Urinary bladder (tissue), 3 donors: ENCODE measurements at regions not wholly inside any gene's neighbourhood (a gene's known extent, or its start where the extent isn't known, plus 50 kb on each side); places are given as distances from the start of the nearest gene placed in this dataset.

ENCODE experiments used
- DNase-seq: peaks from one replicate; pipeline ENCODE4 v3.0.0-alpha.2; 2015; ENCODE audit errors: extremely low spot score
- H3K27ac ChIP-seq: one replicate; pipeline ENCODE4 v1.5.1; 2013; ENCODE audit warnings: low read depth, mild to moderate bottlenecking, moderate library complexity
- H3K36me3 ChIP-seq: one replicate; pipeline ENCODE4 v1.6.1; 2013; ENCODE audit warnings: mild to moderate bottlenecking, moderate library complexity; ENCODE audit not compliant: insufficient read depth
- H3K4me1 ChIP-seq: one replicate; pipeline ENCODE4 v1.6.1; 2013; ENCODE audit warnings: mild to moderate bottlenecking, moderate library complexity; ENCODE audit not compliant: insufficient read depth
- H3K4me3 ChIP-seq: one replicate; pipeline ENCODE4 v1.5.1; 2013; ENCODE audit warnings: low read depth, low read length
- WGBS: extraction: QIAGEN DNeasy Blood & Tissue Kit; methylation state at CpG from one replicate; pipeline ENCODE4 v1.1.7; 2013; 5-methylcytosine and 5-hydroxymethylcytosine counted together
- donor health status: healthy with polysubstance abuse.
- donor health status: healthy.

DNA sequence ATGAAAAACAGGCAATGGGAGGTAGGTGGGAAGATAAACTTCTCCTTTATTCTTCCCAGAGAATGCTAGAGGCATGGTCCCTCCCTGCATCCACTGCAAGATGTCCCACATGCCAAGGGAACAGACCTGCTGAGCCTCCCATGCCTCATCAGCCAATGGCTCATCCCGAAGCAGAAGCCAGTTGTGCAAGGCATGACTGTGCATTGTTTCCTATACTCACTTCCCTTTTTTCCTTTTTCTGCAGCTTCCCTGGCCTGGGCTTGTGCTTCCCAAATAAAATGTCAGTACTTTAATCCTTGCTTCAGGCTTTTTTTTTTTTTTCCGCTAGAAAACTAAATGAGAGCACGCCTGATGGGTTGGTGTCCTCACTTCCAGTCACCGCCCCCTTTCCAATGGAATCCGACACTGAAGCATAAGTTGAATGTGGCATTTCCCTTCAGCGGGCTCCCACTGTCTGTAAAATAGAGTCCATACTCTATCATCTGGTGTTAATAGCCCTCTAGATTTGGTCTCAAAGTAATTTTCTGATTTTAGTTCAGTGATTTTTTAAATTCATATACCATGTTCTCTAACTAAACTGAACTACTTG, 239.0 kb upstream of the JADE1 start:
- H3K27ac ChIP-seq, result no peak overlapping the region
- no peak for DNase-seq
- no peaks in the 10 kb centered on the region for H3K4me1 ChIP-seq

DNA sequence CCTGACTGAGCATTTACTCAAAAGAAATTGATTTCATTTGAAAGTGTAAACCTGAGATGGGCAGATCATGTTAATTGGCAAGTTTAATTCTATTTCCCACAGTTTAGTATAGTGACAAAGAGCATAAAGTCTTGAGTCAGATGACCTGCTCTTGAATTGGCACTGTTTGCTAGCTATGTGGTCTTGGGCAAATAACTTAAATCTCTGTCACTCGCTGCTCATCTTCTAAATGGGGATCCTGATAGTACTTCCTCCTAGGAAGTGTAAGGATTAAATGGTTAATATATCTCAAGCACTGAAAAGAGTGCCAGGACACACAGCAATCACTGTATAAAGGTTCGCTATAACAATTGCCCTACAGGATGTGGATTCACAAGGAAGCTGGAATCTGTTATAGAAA, 242.8 kb upstream of the JADE1 start:
- Histone ChIP-seq H3K4me1 (no peaks in the 10 kb centered on the region), H3K4me3 (no peak overlapping the region), H3K36me3 (no peaks in the 10 kb centered on the region), H3K27ac (no peak overlapping the region)
- no peak for DNase-seq
- 84% methylated on average over 2 of the region's 2 CpGs for WGBS

More for the DNA sequence above, 239.0 kb upstream of the JADE1 start:
- Histone ChIP-seq H3K4me3 (no peak overlapping the region), H3K36me3 (no peaks in the 10 kb centered on the region)
- WGBS, result 87% methylated on average over 6 of the region's 6 CpGs

DNA sequence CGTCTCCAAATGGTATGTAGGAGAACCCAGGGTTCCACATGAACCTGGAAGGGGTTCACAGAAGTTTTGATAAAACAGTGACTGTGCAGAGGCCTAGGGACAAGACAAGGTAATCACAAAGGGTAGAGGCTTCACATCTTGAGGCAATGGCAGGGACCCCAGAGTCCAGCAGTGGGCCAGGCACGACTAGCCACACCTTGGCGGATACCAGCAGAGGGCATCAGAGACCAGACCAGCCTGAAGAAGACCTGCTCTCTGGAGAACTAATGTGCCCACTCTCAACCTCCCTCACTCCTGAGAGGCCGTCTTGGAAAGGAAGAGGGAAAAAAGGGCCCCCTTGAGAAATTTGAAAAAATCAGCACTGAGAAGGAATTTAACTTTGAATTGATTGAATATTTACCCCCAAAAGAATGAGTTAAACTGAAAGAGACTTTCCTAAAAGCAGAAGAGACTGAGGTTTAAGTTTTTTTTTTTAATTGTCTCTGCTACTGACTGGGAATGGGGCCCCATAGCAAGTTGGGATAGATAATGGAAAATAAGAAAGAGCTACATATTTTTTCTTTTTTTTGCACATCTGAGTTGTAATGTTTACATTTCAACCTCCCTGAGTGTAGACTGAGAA, 243.8 kb upstream of the JADE1 start:
- no peak overlapping the region for H3K27ac ChIP-seq
- no peak for DNase-seq
- H3K36me3 ChIP-seq, result no peaks in the 10 kb centered on the region
- no peaks in the 10 kb centered on the region for H3K4me1 ChIP-seq
- WGBS, result 63% methylated on average over 4 of the region's 4 CpGs
- no peak overlapping the region for H3K4me3 ChIP-seq

DNA sequence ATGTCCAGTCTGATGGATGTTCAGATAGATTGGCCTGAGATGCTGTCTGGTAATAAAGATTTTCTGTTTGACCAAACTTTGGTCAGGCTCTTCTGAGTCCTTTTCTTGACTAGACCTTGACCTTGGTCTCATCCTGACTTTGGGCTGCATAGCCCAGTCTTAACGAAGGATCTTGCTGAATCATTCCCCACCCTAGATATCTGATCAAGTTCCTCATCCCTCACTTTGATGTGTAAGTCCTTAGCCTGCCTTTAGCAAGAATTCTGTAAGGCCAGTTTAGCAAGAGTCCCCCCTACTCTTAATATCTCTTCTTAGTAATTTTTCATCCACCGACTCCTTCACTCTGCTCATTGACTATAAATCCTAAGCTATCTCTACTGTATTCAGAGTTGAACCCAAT, 244.4 kb upstream of the JADE1 start:
- Histone ChIP-seq H3K36me3 (no peaks in the 10 kb centered on the region), H3K27ac (no peak overlapping the region), H3K4me3 (no peak overlapping the region), H3K4me1 (no peaks in the 10 kb centered on the region)
- WGBS, result 85% methylated on average over 2 of the region's 2 CpGs
- DNase-seq, result no peak

DNA sequence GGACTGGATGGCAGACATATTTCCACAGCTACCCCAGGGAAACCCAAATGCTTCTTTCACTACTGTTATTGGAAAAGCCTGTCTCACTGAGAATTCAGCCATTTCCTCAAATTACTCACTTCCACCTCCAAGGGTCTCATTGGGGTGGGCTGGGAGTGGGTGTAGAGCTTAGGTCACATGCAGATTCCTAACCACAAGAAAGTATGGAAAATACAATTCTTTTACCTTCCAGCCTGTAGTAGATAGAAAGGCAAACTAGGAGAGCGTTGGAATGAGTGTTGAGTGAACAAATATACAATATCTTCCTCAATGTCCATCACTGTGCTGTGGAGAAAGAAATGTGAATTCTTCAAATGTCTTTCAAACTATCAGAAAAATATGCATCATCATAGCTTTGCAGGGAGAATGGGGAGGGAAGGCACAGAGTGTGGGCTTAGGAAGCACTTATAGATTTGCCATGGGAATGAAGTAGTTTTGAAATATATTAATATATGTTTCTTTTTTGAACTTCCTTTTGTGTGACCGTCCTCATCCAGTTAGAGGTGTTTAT, 245.3 kb upstream of the JADE1 start:
- no peaks in the 10 kb centered on the region for H3K36me3 ChIP-seq
- DNase-seq, result no peak
- WGBS, result 95% methylated on average over 2 of the region's 2 CpGs
- H3K4me3 ChIP-seq, result no peak overlapping the region
- no peak overlapping the region for H3K27ac ChIP-seq
- no peaks in the 10 kb centered on the region for H3K4me1 ChIP-seq

DNA sequence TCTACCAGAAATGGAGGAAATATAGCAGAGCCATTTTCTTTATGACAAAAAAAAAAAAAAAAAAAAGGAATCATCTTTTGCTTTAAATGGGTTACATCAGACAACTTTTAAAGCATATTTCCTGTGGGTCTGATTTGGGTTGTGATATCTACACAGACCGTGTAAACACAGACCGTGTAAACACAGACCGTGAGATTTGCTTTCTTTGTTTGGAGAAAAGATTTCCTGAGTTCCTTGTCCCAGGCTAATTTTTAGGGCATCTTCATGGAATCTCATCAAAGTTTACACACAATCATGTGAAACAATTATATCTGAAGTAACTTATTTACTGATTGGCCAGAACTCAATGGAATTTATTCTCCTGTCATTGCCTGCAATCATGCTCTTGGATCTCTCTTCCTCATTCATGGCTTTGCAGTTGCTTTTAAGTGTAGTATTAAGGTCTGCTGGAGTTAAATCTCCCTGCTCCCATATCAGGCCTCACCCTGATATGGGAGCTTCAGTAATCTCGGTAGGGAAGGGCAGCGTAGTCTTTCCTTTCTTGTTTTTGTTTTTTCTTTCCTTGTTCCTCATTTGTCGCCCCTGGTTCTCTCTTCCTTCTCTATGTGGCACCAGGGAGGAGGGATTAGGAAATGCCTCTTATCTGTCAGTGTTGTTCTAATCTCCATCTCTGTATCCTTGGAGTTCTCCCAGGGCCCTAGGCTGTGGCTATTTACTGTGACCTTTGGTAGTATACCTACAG, 248.6 kb upstream of the JADE1 start:
- H3K4me1 ChIP-seq, result no peaks in the 10 kb centered on the region
- 35% methylated on average over 6 of the region's 6 CpGs for WGBS
- no peak for DNase-seq
- no peaks in the 10 kb centered on the region for H3K36me3 ChIP-seq
- no peak overlapping the region for H3K4me3 ChIP-seq
- H3K27ac ChIP-seq, result no peak overlapping the region

DNA sequence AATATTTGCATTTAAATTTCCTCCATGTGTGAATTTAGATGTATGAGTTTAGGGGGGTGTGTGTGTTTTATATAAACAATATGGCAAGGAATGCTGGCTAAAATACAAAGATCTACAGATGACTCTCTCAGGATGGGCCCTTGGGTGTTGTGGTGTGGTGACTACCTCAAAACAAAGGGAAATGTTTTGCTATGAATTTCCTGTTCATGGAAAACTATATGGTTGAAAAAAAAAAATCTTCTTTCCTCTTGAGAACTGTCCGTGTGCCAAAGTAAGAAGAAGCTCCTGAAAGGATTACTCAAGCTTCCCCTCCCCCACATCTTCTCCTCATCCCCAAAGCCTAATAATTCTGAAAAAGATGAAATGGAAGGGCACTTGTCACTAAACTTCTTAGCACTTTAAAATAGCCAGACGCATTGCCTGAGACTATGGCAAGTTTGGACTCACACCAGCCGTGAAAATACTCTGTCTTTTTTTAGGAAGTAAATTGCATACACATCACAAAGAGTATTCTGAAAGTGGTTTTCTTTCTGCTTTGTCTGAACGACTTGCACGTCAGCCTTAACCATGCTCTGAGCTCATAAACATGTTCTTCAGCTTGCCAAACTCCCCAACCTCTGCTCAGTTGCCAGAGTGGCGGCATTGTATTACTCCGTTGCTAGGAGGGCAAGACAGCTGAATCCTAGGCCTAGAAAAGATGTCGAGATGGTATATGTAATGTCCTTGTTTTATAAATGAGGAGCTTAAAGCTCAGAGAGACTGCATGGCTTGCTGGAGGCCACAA, 250.4 kb upstream of the JADE1 start:
- Histone ChIP-seq H3K27ac (no peak overlapping the region), H3K4me1 (no peaks in the 10 kb centered on the region), H3K4me3 (no peak overlapping the region), H3K36me3 (no peaks in the 10 kb centered on the region)
- 27% methylated on average over 8 of the region's 8 CpGs for WGBS
- no peak for DNase-seq

DNA sequence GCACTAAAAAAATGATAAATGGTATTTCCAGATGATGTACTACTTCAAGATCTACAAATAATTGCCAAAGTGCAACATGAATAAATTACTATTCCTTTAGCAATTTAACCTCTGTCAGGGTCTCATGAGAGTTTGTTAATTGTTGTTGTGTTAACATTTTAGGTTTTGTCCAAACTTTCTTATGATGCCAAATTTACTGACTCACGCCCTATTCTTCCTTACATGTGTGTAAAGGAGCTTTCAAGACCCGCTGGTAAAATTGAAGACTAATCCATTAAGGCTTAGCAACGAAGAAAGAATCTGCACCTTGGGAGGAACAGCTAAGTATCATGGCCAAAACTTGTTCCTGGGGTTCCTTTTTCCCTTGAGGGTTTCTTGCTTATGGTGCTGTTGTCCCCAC, 252.7 kb upstream of the JADE1 start:
- 84% methylated on average over 3 of the region's 3 CpGs for WGBS

DNA sequence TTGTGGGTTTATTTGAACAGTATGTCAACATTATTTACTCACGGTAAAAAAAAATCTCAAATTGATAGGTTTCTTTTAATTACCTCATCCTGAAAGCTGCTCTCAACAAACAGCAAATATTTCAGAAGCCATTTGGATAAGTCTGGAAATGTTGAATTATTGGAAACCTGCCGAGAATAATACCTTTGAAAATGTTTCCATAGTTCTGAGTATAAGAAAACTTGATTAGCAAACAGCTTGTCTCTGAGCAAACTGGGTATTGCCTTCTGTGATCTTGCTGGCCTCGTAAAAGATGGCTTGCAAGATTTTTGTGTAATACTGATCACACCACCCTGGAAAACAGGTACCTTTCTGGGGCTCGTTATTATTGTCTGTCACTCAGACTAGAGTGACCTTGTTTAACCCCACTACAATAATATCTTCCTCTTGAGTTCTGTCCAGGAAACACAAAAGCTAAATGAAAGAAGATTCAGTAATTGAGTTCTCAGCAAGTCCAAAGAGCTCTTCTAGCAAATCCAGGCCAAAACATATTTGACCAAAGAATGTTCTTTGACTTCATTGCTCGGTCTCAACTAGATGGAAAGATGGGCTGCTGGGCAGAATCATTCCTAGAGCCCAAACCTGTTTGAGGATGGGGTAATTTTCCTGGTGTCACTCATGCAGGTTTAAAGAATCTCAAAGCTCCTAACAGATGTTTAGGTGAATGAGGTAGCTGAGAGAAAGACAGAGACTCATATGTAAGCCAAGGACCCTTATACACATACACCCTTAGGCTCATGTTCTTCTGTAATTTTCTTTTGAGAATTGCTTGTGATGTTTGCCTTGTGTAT, 255.6 kb upstream of the JADE1 start:
- no peak for DNase-seq
- peak overlapping the region; percentile 37 for H3K4me3 ChIP-seq
- peak overlapping the region; percentile 64 for H3K27ac ChIP-seq
- no peaks in the 10 kb centered on the region for H3K4me1 ChIP-seq
- WGBS, result 22% methylated on average over 5 of the region's 5 CpGs
- no peaks in the 10 kb centered on the region for H3K36me3 ChIP-seq

More for the DNA sequence above, 252.7 kb upstream of the JADE1 start:
- Histone ChIP-seq H3K27ac (no peak overlapping the region), H3K36me3 (no peaks in the 10 kb centered on the region), H3K4me3 (no peak overlapping the region), H3K4me1 (no peaks in the 10 kb centered on the region)
- no peak for DNase-seq

DNA sequence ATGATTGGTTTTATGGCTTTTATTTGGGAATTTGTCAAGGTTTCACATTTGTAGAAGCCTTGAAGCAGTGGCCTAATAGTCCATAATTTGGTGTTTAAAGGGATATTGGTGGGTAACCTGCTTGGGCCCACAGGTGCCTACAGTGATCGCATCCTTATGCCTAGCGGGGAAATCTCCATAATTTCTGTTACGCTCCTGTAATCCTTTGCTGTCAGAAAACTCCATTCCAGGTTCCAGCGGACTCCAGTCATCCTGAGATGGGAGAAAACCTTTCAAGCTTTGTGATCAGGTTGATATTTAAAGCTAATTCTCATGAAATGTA, 257.0 kb upstream of the JADE1 start:
- DNase-seq, result no peak
- Histone ChIP-seq H3K4me1 (no peaks in the 10 kb centered on the region), H3K27ac (no peak overlapping the region), H3K36me3 (no peaks in the 10 kb centered on the region), H3K4me3 (peak overlapping the region; percentile 37)
- 59% methylated on average over 4 of the region's 4 CpGs for WGBS

DNA sequence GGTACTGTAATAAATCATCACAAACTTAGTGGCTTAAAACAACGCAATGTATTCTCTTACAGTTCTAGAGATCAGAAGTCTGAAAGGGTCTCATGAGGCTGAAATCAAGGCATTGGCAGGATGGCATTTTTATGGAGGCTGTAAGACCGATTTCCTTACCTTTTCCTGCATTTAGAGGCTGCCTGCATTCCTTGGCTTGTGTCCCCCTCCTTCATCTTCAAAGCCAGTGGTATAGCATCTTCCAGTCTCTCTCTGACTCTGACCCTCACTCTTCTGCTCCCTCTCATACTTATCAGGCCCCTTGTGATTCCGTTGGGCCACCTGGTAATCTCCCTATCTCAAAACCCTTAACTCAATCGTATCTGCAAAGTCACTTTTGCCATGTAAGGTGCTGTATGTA, 258.2 kb upstream of the JADE1 start:
- 97% methylated on average over 4 of the region's 4 CpGs for WGBS
- Histone ChIP-seq H3K4me3 (no peak overlapping the region), H3K4me1 (no peaks in the 10 kb centered on the region), H3K36me3 (no peaks in the 10 kb centered on the region), H3K27ac (no peak overlapping the region)
- DNase-seq, result no peak

DNA sequence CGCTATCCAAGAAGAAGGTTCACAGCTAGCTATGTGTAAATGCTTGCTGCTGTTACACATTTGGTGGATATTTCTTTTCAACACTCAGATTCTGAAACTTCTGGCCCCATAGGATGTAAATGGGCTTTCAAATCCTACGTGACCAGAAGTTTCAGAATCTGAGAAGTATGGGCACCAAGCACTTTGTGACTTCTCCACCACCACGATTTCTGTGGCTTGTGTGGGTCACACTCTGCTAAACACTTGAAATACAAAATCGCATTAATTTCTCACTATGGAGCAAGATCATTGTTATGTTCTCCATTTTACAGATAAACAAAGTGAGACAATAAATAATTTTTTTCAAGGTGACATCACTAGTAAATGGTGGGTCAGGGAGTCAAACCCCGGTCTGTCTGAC, 259.4 kb upstream of the JADE1 start:
- H3K4me1 ChIP-seq, result no peaks in the 10 kb centered on the region
- H3K27ac ChIP-seq, result no peak overlapping the region
- 97% methylated on average over 5 of the region's 5 CpGs for WGBS
- no peaks in the 10 kb centered on the region for H3K36me3 ChIP-seq
- no peak for DNase-seq
- H3K4me3 ChIP-seq, result no peak overlapping the region

DNA sequence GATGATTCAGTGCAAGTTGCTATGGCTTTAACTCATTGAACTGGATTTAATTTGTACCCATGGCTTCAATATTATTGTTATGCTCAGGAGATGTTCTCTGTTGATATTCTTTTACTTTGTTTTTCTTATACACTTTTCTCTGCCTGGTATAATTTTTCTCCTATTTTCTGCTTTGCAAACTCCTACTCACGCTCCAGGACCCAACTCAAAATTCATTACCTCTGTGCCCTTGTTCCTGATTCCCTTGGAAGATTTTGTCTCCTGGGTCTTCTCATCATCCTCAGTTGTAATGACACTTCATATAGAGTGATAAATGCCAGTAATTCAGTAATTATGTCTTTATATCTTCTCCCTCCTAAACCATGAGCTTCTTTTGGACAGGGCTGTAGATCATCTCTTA, 259.9 kb upstream of the JADE1 start:
- no peak for DNase-seq
- no peaks in the 10 kb centered on the region for H3K4me1 ChIP-seq
- H3K4me3 ChIP-seq, result no peak overlapping the region
- 96% methylated on average over 1 of the region's 1 CpG for WGBS
- H3K27ac ChIP-seq, result no peak overlapping the region
- no peaks in the 10 kb centered on the region for H3K36me3 ChIP-seq
